NCI-H146 (cell line): ENCODE measurements at regions not wholly inside any gene's neighbourhood (a gene's known extent, or its start where the extent isn't known, plus 50 kb on each side); places are given as distances from the start of the nearest gene placed in this dataset.

ENCODE experiments used
- DNase-seq: peaks from one replicate; lab custom pipeline; 2025; lab: John Stamatoyannopoulos, UW

DNA sequence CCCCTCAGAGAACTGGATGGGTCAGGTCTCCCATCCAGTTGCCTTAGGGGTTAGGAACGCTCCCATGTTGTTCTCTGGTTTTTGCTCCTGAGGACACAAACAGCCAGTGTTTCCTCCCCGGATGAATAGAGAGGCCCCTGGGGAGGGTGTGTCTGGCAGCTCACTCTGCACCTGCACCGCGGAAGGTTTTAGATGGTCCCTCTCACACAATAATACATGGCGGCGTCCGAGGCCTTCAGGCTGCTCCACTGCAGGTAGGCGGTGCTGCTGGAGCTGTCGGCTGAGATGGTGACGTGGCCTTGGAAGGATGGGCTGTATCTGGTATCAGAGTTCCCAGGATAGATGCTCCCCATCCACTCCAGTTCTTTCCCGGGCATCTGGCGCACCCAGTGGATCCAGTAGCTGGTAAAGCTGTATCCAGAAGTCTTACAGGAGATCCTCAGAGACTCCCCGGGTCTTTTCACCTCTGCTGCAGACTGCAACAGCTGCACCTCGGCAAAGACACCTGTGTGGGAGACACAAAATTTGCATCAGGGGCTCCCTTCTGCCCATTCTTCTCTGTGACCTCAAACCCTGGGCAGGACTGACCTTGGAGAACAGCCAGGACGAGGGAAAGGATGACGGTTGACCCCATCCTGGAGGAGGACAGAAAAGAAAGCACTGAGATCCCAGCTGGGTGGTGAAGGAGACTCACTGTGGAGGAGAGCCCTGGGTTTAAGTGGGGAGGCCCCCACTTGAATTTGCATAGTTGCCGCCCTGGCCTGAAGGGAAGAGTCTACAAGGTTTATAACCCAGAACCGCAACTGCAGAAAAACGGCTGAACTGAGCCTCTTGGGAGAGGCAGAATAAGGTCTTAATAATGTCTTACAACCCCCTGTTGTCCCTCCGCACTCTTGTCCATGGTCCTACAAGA, 1324.8 kb downstream of the TMEM121 start:
- peak; percentile 59 for DNase-seq

DNA sequence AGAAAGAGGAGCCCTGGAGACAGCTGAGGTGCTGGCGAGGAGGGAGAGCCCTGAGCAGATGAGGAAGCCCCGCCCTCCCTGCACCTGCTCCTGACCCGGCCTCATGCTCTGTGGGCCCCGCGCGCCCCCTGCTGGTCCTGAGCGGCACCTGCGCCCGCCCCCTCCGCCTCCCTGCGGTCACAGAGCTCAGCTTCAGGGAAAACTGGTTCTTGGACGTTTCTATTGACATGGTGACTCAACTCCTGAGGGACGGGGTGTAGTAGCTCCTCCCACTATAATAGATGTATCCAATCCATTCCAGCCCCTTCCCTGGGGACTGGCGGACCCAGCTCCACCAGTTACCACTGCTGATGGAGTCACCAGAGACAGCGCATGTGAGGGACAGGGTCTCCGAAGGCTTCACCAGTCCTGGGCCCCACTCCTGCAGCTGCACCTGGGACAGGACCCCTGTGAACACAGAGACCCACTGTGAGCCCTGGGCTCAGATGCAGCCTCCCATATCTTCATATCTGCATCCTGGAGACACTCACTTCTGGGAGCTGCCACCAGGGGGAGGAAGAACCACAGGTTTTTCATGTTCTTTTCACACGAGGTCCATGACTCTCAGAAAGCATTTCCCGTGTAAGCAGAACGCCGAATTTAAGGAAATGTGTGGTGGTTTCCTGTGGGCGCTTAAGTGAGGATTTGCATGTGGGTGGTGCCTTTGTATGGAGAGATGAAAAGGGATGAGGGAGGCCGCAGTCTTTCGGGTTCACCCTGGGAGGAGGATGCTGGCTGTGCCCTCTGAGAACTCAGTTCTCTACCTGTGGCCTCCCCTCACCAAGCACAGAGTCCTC, 1346.4 kb downstream of the TMEM121 start:
- peak; percentile 87 for DNase-seq

DNA sequence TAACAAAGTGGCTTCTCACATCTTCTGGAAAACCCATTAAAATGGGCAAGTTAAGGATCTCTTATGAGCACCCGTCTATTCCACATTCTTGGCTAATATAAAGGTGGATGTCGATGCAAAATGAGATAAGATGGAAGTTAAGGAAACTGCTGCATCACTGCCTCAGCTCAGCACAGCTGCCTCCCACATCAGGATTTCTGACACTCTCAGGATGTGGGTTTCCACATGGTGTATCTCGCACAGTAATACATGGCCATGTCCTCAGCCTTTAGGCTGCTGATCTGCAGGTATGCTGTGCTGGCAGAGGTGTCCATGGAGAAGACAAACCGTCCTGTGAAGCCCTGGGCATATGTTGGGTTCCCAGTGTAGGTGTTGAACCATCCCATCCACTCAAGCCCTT, 1348.0 kb downstream of the TMEM121 start:
- no peak for DNase-seq

DNA sequence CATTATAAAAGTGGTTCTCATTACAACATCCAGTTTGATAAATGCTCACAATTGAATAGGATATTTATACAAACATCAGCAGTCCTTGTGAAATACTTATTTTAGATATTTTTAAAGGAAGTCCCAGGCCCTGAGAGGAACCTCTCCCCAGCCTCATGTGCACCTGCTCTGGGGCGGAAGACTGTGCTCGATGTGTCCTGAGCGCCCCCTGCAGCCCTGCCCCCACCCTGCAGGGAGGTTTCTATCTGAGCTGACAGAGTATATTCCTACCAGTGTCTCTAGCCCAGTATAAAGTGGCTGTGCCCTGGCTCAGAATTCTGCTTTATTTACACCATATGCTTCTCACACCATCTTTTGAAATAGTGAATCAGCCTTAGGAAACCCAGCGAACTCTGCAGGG, 1349.1 kb downstream of the TMEM121 start:
- DNase-seq: no peak

DNA sequence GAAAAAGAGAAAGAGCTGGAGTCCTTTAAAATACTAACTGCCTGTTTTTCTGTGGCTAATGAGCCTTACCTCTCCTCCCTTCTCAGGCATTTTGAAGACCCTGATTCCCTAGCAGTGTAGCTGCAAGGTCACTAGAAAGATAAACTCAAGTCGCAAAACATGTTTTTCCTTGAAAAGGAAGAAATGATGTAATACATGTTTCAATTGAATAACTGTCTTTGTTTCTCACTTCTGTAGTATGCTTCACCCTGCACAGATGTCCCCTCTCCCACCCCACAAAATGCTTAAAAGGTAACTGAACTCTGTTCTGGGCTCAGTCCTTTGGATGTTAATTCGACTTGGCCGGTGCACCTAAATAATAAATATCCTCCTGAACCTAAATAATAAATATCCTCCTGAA, 1350.3 kb downstream of the TMEM121 start:
- no peak for DNase-seq

DNA sequence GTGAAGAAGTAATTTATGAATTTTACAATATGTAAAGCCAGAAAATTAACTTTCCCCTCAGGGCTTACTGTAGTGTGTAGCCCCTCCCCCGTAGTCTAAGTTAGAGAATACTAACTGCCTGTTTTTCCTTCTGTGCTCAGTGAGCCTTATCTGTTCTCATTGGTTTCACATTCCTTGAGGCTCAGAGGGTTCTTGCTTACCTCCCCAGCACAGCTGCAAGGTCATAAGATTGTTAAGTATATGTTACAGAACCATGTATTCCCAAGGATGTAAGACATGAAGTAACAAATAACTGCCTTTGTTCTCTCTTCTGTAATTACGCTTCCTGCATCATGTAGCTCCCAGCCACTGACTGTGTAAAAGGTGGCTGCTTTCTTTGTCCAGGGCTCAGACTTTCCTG, 1351.1 kb downstream of the TMEM121 start:
- no peak for DNase-seq

DNA sequence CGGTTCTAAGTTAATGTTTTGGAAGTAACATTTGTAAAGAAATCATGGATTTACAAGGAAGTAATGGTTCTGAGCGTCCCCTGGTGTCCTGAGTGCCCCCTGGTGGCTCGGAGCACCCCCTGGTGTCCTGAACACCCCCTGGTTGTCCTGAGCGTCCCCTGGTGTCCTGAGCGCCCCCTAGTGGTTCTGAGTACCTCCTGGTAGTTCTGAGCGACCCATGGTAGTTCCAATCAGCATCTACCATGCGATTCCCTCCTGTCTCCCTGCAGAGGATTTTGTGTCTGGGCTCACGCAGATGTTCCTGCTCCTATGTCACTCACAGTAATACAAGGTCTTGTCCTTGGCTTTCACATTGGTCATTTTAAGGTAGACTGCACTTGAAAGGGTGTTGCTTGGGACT, 1352.9 kb downstream of the TMEM121 start:
- peak; percentile 71 for DNase-seq

DNA sequence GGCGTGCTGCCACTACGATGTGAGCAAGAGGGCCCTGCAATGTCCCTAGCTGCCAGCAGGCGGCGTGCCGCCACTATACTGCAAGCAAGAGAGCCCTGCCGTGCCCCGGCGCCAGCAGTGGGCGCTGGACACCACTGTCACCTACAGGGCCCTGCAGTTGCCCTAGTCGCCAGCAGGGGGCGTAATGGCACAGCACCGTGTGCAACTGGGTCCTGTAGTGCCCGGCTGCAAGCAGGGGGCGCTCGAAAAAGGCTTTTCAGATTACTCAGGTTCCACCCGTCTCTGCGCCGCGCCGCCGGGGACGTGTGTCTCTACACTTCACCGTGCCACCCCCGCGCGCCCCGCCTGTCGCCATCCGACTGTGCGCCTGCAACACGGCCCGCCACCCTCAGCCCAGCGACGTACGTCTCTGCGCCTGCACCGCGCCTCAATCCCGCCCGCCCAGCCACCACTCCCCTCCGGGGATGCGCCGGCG, 1356.9 kb downstream of the TMEM121 start:
- DNase-seq: no peak
